ENCODE measurements at regions not wholly inside any gene's neighbourhood (a gene's known extent, or its start where the extent isn't known, plus 50 kb on each side); places are given as distances from the start of the nearest gene placed in this dataset.

DNA sequence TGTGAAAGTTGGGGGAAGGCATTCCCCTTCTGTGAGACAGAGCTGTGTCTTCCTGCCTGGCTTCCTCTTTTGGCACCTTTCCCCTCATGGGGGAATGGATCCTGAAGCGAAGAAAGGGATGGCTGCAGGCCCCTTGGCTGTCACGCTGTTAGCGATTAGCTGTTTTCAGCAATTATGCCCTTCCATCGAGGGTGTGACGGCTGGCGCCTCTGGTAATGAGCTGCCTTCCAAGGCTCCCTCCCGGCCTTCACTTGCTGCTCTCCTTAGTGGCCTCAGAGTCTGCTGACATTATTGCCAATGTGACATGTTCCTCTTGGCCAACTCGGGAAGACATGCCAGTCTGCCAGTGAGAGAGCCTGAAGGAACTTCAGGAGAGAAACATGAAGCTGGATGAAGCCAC, 162.1 kb downstream of the ZIC5 start:
- TF ChIP-seq, protein P1, sequence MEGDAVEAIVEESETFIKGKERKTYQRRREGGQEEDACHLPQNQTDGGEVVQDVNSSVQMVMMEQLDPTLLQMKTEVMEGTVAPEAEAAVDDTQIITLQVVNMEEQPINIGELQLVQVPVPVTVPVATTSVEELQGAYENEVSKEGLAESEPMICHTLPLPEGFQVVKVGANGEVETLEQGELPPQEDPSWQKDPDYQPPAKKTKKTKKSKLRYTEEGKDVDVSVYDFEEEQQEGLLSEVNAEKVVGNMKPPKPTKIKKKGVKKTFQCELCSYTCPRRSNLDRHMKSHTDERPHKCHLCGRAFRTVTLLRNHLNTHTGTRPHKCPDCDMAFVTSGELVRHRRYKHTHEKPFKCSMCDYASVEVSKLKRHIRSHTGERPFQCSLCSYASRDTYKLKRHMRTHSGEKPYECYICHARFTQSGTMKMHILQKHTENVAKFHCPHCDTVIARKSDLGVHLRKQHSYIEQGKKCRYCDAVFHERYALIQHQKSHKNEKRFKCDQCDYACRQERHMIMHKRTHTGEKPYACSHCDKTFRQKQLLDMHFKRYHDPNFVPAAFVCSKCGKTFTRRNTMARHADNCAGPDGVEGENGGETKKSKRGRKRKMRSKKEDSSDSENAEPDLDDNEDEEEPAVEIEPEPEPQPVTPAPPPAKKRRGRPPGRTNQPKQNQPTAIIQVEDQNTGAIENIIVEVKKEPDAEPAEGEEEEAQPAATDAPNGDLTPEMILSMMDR (IDR thresholded peaks at IDR 0.05; ENCODE audit: low read depth, low read length) = no peak
- no peak for TF ChIP-seq EZH2phosphoT487 (IDR thresholded peaks at IDR 0.05; ENCODE audit: low read depth)
